ENCODE measurements at regions not wholly inside any gene's neighbourhood (a gene's known extent, or its start where the extent isn't known, plus 50 kb on each side); places are given as distances from the start of the nearest gene placed in this dataset.

DNA sequence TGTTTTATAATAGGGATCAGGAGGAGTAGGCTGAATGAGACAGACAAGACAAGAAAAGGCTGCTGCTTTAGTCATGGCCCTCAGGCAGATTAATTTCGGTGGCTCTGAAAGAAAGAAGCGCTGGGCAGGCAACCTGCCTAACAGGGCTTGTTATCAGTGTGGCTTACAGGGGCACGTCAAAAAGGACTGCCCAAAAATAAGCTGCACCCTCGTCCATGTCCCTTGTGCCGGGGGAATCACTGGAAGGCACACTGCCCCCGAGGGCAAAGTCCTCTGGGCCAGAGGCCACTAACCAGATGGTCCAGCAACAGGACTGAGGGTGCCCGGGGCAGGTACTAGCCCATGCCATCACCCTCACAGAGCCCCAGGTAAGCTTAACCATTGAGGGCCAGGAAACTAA lies 188.5 kb downstream of the IGSF11 start:
- Histone ChIP-seq H3K4me3 (no peak overlapping the region), H3K9me3 (peaks cover 0 to 22% (median 5%) of the 10 kb centered on the region in 4 donors), H3K36me3 (no peaks in the 10 kb centered on the region), H3K4me1 (no peaks in the 10 kb centered on the region), H3K27me3 (no peaks in the 10 kb centered on the region), H3K27ac (no peak overlapping the region)
- no peak for TF ChIP-seq POLR2A (IDR thresholded peaks at IDR 0.05)
- TF ChIP-seq, protein P1, sequence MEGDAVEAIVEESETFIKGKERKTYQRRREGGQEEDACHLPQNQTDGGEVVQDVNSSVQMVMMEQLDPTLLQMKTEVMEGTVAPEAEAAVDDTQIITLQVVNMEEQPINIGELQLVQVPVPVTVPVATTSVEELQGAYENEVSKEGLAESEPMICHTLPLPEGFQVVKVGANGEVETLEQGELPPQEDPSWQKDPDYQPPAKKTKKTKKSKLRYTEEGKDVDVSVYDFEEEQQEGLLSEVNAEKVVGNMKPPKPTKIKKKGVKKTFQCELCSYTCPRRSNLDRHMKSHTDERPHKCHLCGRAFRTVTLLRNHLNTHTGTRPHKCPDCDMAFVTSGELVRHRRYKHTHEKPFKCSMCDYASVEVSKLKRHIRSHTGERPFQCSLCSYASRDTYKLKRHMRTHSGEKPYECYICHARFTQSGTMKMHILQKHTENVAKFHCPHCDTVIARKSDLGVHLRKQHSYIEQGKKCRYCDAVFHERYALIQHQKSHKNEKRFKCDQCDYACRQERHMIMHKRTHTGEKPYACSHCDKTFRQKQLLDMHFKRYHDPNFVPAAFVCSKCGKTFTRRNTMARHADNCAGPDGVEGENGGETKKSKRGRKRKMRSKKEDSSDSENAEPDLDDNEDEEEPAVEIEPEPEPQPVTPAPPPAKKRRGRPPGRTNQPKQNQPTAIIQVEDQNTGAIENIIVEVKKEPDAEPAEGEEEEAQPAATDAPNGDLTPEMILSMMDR (IDR thresholded peaks at IDR 0.05) = no peak
- no peak for DNase-seq

Small RNAs in the stretch of these regions (small RNA-seq; reads per million reads assigned to genes)
- gene MIR4447 (0 reads per million in 2 donors), gene RF01884 (0 reads per million in 2 donors), gene RNU5E-8P (0 reads per million in 2 donors), gene RNU6-1200P (0 reads per million in 2 donors)

Data from Peyer's patch (tissue), 4 donors.